Neuronal stem cell (in vitro differentiated cells): ENCODE measurements at regions not wholly inside any gene's neighbourhood (a gene's known extent, or its start where the extent isn't known, plus 50 kb on each side); places are given as distances from the start of the nearest gene placed in this dataset.
"Not testable (repeated sequence)": the region's sequence is repeated elsewhere in the genome, so short reads cannot be mapped to it uniquely, and the experiment has no call there.

Experiments
- DNase-seq: peaks from one replicate; pipeline ENCODE4 v3.0.0-alpha.2; 2013; ENCODE audit warnings: low spot score
- H2AFZ ChIP-seq: one replicate; pipeline ENCODE4 v1.6.1; 2013; ENCODE audit warnings: mild to moderate bottlenecking, low read length, inconsistent platforms
- H2AK5ac ChIP-seq: 2 replicates; pipeline ENCODE4 v1.6.1; 2013; ENCODE audit warnings: low read depth, mild to moderate bottlenecking, inconsistent platforms, low read length, moderate library complexity, mixed read lengths
- H2BK120ac ChIP-seq: 2 replicates; pipeline ENCODE4 v1.6.1; 2013; ENCODE audit warnings: low read depth, mild to moderate bottlenecking, inconsistent platforms, low read length, moderate library complexity, mixed read lengths
- H2BK12ac ChIP-seq: one replicate; pipeline ENCODE4 v1.6.1; 2013; ENCODE audit warnings: low read length, inconsistent platforms
- H2BK15ac ChIP-seq: 2 replicates; pipeline ENCODE4 v1.6.1; 2013; ENCODE audit warnings: mild to moderate bottlenecking, low read length, inconsistent platforms, mixed read lengths
- H2BK5ac ChIP-seq: one replicate; pipeline ENCODE4 v1.6.1; 2013; ENCODE audit warnings: inconsistent platforms, mild to moderate bottlenecking, low read length, moderate library complexity
- H3K14ac ChIP-seq: one replicate; pipeline ENCODE4 v1.6.1; 2013; ENCODE audit warnings: low read length, inconsistent platforms
- H3K18ac ChIP-seq: 2 replicates; pipeline ENCODE4 v1.6.1; 2013; ENCODE audit warnings: low read length, inconsistent platforms
- H3K23ac ChIP-seq: 2 replicates; pipeline ENCODE4 v1.6.1; 2013; ENCODE audit warnings: low read depth, mild to moderate bottlenecking, mixed read lengths, low read length, inconsistent platforms; ENCODE audit not compliant: poor library complexity
- H3K27ac ChIP-seq: replicated peaks from 3 replicates; pipeline ENCODE4 v1.5.1; 2013; ENCODE audit warnings: low read length, inconsistent platforms
- H3K27me3 ChIP-seq, 3 experiments: 2 replicates each; pipeline ENCODE4 v1.6.1; 2013; ENCODE audit warnings: low read length in 3 of 3, mild to moderate bottlenecking in 2 of 3, inconsistent platforms in 1 of 3, low read depth in 1 of 3, mixed read lengths in 1 of 3, moderate library complexity in 1 of 3; ENCODE audit not compliant: control insufficient read depth in 3 of 3, insufficient read depth in 3 of 3
- H3K36me3 ChIP-seq, 2 donors: replicated peaks in 1 of 2; 2 replicates each; pipeline ENCODE4 v1.6.1; 2013; ENCODE audit warnings: low read length in 2 of 2; ENCODE audit not compliant: control insufficient read depth in 2 of 2, insufficient read depth in 2 of 2
- H3K4ac ChIP-seq: 2 replicates; pipeline ENCODE4 v1.6.1; 2013; ENCODE audit warnings: inconsistent platforms, mild to moderate bottlenecking, low read length, moderate library complexity
- H3K4me1 ChIP-seq, 2 donors: 1 replicate in 1 of 2; 2 replicates in 1 of 2; pipeline ENCODE4 v1.6.1; 2013; ENCODE audit warnings: low read length in 2 of 2, low read depth in 1 of 2; ENCODE audit not compliant: control insufficient read depth in 2 of 2, insufficient read depth in 1 of 2
- H3K4me2 ChIP-seq: one replicate; pipeline ENCODE4 v1.6.1; 2013; ENCODE audit warnings: mild to moderate bottlenecking, low read length, inconsistent platforms; ENCODE audit not compliant: insufficient read depth, poor library complexity, severe bottlenecking
- H3K4me3 ChIP-seq, 2 donors: 2 replicates each; pipeline ENCODE4 v1.5.1; 2013; ENCODE audit warnings: low read length in 2 of 2, mild to moderate bottlenecking in 2 of 2, inconsistent platforms in 1 of 2, moderate library complexity in 1 of 2
- H3K79me1 ChIP-seq: one replicate; pipeline ENCODE4 v1.6.1; 2013; ENCODE audit warnings: low read depth, mild to moderate bottlenecking, inconsistent platforms, low read length, moderate library complexity
- H3K9ac ChIP-seq: one replicate; pipeline ENCODE4 v1.6.1; 2013; ENCODE audit warnings: mild to moderate bottlenecking, low read depth, low read length, inconsistent platforms; ENCODE audit not compliant: poor library complexity
- H3K9me3 ChIP-seq, 2 donors: replicated peaks in 1 of 2; 2 replicates each; pipeline versions ENCODE3 to v1.6.1; 2013; ENCODE audit warnings: low read length in 2 of 2, mild to moderate bottlenecking in 2 of 2, inconsistent platforms in 1 of 2, low read depth in 1 of 2, mixed read lengths in 1 of 2, moderate library complexity in 1 of 2; ENCODE audit not compliant: control insufficient read depth in 2 of 2, insufficient read depth in 1 of 2
- H4K8ac ChIP-seq: one replicate; pipeline ENCODE4 v1.6.1; 2013; ENCODE audit warnings: low read depth, mild to moderate bottlenecking, inconsistent platforms, low read length, moderate library complexity
- H4K91ac ChIP-seq: one replicate; pipeline ENCODE4 v1.6.1; 2013; ENCODE audit warnings: low read length, low read depth, mild to moderate bottlenecking, inconsistent platforms; ENCODE audit not compliant: poor library complexity
- WGBS, 2 donors: extraction: QIAGEN DNeasy Blood & Tissue Kit; methylation state at CpG; one replicate each; pipeline ENCODE4 v1.1.7; 2013; ENCODE audit warnings: missing lambda C conversion rate in 2 of 2, mixed read lengths in 1 of 2; ENCODE audit not compliant: insufficient read length in 2 of 2, insufficient replicate concordance in 1 of 2; ENCODE audit errors: extremely low coverage in 2 of 2; 5-methylcytosine and 5-hydroxymethylcytosine counted together

DNA sequence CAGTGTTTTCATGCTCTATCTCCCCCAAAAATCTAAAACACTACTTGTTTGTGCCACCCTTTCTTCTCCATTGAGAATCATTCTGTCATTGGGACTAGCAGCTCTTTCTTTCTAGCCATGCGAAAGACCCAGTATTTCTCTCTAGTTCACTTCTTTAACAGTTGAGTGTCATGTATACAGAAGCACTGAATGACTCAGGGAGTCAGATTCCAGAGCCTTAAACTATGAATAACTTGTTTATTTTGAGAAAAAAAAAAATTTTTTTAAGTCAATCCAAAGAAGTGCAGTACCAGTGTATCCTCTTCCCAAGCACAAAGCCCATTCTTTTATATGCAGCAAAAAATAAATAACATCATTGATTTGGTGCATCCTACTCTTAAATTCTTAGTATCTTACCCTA is 415.4 kb upstream of the GRAMD2B start:
- no peak overlapping the region for H3K4ac ChIP-seq
- WGBS, 2 donors: no CpG with 5 or more reads among the region's 1 CpG
- no peak for DNase-seq

DNA sequence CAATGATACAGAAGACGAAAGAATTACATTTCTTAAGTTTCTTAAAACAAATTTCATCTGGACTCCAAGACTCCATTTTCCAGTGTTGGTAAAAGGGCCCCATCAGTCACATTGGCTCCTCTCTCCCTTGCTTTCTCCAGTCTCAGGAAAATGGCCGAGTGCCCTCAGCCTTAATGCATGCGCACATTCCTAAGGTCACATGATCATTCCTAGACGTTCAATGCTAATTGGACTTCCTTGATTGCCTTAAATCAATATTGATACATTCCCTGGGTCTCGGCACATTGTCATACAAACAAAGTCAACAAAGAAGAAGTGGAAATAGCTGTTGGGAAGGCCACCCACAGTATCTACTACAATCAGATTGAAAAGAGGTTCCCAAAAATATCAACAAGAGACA is 413.6 kb upstream of the GRAMD2B start:
- WGBS, 2 donors: no CpG with 5 or more reads among the region's 5 CpGs

More for the DNA sequence above, 415.4 kb upstream of the GRAMD2B start:
- Histone ChIP-seq H3K9me3 (peaks cover 0 to 5% of the 10 kb centered on the region in 2 donors), H3K23ac (no peak overlapping the region), H2AK5ac (no peak overlapping the region), H3K27me3 (no peaks in the 10 kb centered on the region), H3K4me1 (peaks cover 1 to 3% of the 10 kb centered on the region in 2 donors), H2BK15ac (no peak overlapping the region), H3K4me2 (no peak overlapping the region), H3K4me3 (no peak overlapping the region), H2BK120ac (no peak overlapping the region), H2BK5ac (no peak overlapping the region), H3K18ac (no peak overlapping the region), H4K8ac (no peak overlapping the region), H3K79me1 (no peaks in the 10 kb centered on the region), H3K36me3 (no peaks in the 10 kb centered on the region), H3K27ac (no peak overlapping the region), H4K91ac (no peak overlapping the region), H3K9ac (no peak overlapping the region), H2AFZ (no peak overlapping the region), H2BK12ac (no peak overlapping the region), H3K14ac (no peak overlapping the region)

DNA sequence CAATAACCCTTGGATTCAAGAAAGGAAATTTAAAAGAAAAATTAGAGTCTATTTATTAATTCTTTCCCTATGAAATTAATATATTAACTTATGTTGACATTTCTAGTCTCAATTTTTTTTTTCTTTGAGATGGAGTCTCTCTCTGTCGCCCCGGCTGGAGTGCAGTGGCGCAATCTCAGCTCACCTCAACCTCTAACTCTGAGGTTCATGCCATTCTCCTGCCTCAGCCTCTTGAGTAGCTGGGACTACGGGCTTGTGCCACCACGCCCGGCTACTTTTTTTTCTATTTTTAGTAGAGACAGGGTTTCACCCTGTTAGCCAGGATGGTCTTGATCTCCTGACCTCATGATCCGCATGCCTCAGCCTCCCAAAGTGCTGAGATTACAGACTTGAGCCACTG is 411.7 kb upstream of the GRAMD2B start:
- not testable (repeated sequence) for H2AFZ ChIP-seq, H4K8ac ChIP-seq, H3K36me3 ChIP-seq, DNase-seq, H3K9ac ChIP-seq, H3K4me2 ChIP-seq, H3K18ac ChIP-seq, H3K14ac ChIP-seq, H3K4ac ChIP-seq, H2BK15ac ChIP-seq, H3K23ac ChIP-seq, H2BK5ac ChIP-seq, H3K79me1 ChIP-seq, H3K4me3 ChIP-seq, H3K27me3 ChIP-seq, H2BK12ac ChIP-seq, H2AK5ac ChIP-seq, H3K27ac ChIP-seq, H4K91ac ChIP-seq, H3K9me3 ChIP-seq, H2BK120ac ChIP-seq
- H3K4me1 ChIP-seq: peaks cover 14 to 20% of the 10 kb centered on the region in 2 donors
- WGBS, 2 donors: no CpG with 5 or more reads among the region's 7 CpGs

More for the DNA sequence above, 413.6 kb upstream of the GRAMD2B start:
- no peak overlapping the region for H3K4me3 ChIP-seq
- H2AFZ ChIP-seq: peak overlapping the region; percentile 65
- no peak overlapping the region for H3K23ac ChIP-seq
- no peaks in the 10 kb centered on the region for H3K27me3 ChIP-seq
- no peak overlapping the region for H3K4me2 ChIP-seq
- no peak overlapping the region for H2BK12ac ChIP-seq
- no peak for DNase-seq
- H3K14ac ChIP-seq: no peak overlapping the region
- H3K79me1 ChIP-seq: no peaks in the 10 kb centered on the region
- H2BK120ac ChIP-seq: no peak overlapping the region
- H3K4ac ChIP-seq: no peak overlapping the region
- H4K91ac ChIP-seq: no peak overlapping the region
- no peak overlapping the region for H3K18ac ChIP-seq
- peaks cover 0 to 5% of the 10 kb centered on the region in 2 donors for H3K9me3 ChIP-seq
- peaks cover 3 to 10% of the 10 kb centered on the region in 2 donors for H3K4me1 ChIP-seq
- H3K27ac ChIP-seq: no peak overlapping the region
- H3K36me3 ChIP-seq: no peaks in the 10 kb centered on the region
- H2AK5ac ChIP-seq: no peak overlapping the region
- no peak overlapping the region for H2BK15ac ChIP-seq
- H4K8ac ChIP-seq: no peak overlapping the region
- no peak overlapping the region for H2BK5ac ChIP-seq
- no peak overlapping the region for H3K9ac ChIP-seq

DNA sequence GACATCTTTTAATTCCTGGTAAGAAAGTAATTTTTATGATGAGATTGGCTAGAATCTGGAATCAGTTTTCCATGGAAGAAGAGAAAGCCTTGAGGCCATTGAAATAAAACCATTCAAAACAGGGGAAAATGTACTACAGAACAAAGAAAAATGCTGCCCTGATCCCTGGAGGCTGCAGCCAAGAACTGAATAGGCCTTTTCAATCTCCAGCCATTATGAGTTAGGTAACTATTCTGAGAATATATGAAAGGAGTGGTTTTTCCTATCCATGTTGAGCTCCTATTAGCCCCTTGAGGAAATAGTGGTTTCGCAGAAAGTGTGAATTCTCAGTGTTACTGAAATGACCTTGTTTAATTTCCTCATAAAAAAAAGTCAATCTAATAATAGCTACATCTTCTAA is 408.5 kb upstream of the GRAMD2B start:
- no peak overlapping the region for H3K4ac ChIP-seq
- H3K18ac ChIP-seq: no peak overlapping the region
- no peak overlapping the region for H3K9ac ChIP-seq
- H3K27me3 ChIP-seq: no peaks in the 10 kb centered on the region
- H3K36me3 ChIP-seq: no peaks in the 10 kb centered on the region
- H2BK12ac ChIP-seq: no peak overlapping the region
- H2AFZ ChIP-seq: peak overlapping the region; percentile 62
- H2BK15ac ChIP-seq: no peak overlapping the region
- H3K23ac ChIP-seq: no peak overlapping the region
- no peak overlapping the region for H3K14ac ChIP-seq
- no peak overlapping the region for H3K27ac ChIP-seq
- H3K4me3 ChIP-seq: no peak overlapping the region
- H2BK120ac ChIP-seq: no peak overlapping the region
- H3K4me2 ChIP-seq: no peak overlapping the region
- no peaks in the 10 kb centered on the region for H3K9me3 ChIP-seq
- peaks cover 12 to 17% of the 10 kb centered on the region in 2 donors for H3K4me1 ChIP-seq
- no peaks in the 10 kb centered on the region for H3K79me1 ChIP-seq
- WGBS, 2 donors: no CpG with 5 or more reads among the region's 1 CpG
- no peak overlapping the region for H2AK5ac ChIP-seq
- no peak for DNase-seq
- H4K8ac ChIP-seq: no peak overlapping the region
- no peak overlapping the region for H2BK5ac ChIP-seq
- H4K91ac ChIP-seq: no peak overlapping the region
